ENCODE measurements at regions not wholly inside any gene's neighbourhood (a gene's known extent, or its start where the extent isn't known, plus 50 kb on each side); places are given as distances from the start of the nearest gene placed in this dataset.

DNA sequence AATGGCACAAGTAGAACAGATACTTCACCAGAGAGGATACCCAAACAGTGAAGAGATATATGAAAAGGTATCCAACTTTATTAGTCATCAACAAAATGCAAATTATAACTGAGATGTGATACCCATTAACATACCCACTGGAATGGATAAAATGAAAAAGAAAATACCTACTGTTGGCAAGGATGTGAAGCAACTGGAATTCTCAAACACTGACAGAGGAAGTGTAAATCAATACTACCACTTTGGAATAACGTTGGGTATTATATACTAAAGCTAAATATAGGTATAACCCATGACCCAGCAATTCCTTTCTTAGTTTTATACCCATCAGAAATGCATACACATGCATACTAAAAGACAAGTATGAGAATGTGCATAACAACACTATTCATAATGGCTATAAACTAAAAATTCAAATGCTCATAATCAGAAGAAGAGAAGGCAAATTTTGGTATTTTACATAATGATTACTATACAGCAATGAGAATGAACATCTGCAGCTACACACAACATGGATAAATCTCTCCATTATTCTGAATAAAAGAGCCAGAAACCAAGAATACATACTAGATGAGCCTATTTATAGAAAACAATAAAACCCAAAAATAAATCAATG is 80.6 kb downstream of the RPL27A start:
- TF ChIP-seq, protein P1, sequence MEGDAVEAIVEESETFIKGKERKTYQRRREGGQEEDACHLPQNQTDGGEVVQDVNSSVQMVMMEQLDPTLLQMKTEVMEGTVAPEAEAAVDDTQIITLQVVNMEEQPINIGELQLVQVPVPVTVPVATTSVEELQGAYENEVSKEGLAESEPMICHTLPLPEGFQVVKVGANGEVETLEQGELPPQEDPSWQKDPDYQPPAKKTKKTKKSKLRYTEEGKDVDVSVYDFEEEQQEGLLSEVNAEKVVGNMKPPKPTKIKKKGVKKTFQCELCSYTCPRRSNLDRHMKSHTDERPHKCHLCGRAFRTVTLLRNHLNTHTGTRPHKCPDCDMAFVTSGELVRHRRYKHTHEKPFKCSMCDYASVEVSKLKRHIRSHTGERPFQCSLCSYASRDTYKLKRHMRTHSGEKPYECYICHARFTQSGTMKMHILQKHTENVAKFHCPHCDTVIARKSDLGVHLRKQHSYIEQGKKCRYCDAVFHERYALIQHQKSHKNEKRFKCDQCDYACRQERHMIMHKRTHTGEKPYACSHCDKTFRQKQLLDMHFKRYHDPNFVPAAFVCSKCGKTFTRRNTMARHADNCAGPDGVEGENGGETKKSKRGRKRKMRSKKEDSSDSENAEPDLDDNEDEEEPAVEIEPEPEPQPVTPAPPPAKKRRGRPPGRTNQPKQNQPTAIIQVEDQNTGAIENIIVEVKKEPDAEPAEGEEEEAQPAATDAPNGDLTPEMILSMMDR (IDR thresholded peaks at IDR 0.05; ENCODE audit: insufficient read depth, low read length, poor library complexity, severe bottlenecking): no peak
- no peak for TF ChIP-seq EZH2phosphoT487 (conservative IDR thresholded peaks at IDR 0.05; ENCODE audit: low read length)
